Cardiac fibroblast (primary cell): ENCODE measurements at regions not wholly inside any gene's neighbourhood (a gene's known extent, or its start where the extent isn't known, plus 50 kb on each side); places are given as distances from the start of the nearest gene placed in this dataset.

Source experiments
- DNase-seq, 2 donors: peaks; one replicate each; pipeline versions ENCODE4 v3.0.0 to v3.0.0-alpha.2; 2010; ENCODE audit warnings: low read depth in 2 of 2
- H3K4me3 ChIP-seq, 2 donors: replicated peaks in 1 of 2; 1 replicate in 1 of 2; 2 replicates in 1 of 2; pipeline ENCODE4 v1.5.1; 2011; ENCODE audit warnings: low read depth in 2 of 2, low read length in 2 of 2, mild to moderate bottlenecking in 2 of 2, moderate library complexity in 1 of 2
- TF ChIP-seq, protein P1 (sequence below): IDR thresholded peaks from one replicate; pipeline ENCODE4 v1.5.1; 2011; ENCODE audit warnings: low read depth, mild to moderate bottlenecking, low read length, inconsistent platforms

DNA sequence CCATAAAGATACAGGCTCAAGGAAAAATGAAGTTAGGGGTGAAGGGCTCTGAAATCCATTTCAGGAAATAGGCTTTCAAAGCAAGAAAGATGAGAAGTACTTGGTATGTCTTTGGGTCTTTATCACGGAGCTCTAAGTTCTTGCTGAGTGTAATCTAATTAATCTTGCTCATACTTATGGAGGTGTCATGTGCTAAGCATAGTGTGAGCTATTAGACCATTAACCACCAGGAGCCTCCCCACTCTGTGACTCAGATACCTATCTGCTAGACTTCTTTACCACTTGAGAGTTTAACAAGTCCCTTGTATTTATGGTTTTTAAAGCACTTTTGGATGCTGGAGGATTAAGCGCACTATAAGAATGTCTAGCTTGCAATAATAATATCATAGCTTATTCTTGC lies 678.7 kb downstream of the EPHA4 start:
- TF ChIP-seq, protein P1, sequence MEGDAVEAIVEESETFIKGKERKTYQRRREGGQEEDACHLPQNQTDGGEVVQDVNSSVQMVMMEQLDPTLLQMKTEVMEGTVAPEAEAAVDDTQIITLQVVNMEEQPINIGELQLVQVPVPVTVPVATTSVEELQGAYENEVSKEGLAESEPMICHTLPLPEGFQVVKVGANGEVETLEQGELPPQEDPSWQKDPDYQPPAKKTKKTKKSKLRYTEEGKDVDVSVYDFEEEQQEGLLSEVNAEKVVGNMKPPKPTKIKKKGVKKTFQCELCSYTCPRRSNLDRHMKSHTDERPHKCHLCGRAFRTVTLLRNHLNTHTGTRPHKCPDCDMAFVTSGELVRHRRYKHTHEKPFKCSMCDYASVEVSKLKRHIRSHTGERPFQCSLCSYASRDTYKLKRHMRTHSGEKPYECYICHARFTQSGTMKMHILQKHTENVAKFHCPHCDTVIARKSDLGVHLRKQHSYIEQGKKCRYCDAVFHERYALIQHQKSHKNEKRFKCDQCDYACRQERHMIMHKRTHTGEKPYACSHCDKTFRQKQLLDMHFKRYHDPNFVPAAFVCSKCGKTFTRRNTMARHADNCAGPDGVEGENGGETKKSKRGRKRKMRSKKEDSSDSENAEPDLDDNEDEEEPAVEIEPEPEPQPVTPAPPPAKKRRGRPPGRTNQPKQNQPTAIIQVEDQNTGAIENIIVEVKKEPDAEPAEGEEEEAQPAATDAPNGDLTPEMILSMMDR: no peak
- DNase-seq: no peak
- H3K4me3 ChIP-seq: no peak overlapping the region

DNA sequence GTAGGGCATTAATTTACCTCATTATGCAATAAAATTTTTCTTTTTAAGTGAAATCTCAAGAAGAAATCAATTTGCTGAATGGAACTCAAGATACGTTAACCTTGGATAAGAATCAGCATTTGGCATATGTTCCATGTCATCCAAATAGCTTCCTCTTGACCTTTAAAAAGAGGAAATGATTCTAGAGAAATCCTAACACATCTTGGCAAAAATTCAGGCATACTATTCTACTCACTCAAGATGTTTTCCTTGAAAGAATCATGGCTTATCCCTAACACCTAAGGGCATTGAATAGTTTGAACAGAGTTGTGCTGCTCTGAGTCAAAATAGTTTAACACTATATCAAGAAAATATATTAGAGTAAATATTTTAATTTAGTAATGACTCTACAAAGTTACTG lies 678.0 kb downstream of the EPHA4 start:
- no peak for DNase-seq
- no peak overlapping the region for H3K4me3 ChIP-seq
- TF ChIP-seq, protein P1: no peak

DNA sequence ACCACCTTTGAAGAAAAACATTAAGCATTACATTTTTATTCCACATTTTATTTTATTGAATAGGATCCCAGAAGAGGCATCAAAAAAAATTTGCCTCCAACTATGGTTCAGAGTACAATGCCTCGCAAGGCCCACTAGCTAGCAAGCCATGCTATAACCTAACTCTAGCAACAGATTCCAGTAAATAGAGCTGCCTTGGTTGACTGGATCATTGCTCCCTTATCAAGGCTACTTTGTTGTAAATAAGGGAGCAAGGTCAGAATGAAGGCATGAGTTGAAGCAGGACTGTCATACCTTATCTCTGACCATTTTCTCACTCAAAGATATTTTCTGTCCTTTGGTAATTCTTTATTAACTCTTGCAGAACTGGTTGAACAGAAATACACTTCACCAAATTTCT lies 672.6 kb downstream of the EPHA4 start:
- DNase-seq: no peak

DNA sequence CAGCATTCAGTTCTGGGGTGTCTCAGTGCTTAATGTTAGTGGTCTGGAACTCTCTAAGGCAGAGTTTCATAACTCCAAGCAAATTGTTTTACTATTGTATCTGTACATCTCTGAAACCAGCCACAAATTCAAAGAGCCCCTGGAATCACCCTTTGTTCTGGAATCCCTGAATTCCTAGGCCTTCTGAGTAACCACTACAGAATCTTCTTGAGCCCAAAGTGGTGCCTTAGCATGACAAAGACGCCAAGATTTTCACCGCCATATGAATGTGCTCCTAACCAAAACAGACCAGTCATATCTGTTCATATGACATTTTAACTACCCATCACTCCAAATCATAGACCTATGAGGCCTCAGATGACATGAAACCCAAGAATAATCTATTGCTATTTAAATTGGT lies 668.1 kb downstream of the EPHA4 start:
- DNase-seq: no peak
- H3K4me3 ChIP-seq: no peak overlapping the region
- TF ChIP-seq, protein P1: no peak

More for the DNA sequence above, 672.6 kb downstream of the EPHA4 start:
- no peak overlapping the region for H3K4me3 ChIP-seq
- TF ChIP-seq, protein P1: no peak

DNA sequence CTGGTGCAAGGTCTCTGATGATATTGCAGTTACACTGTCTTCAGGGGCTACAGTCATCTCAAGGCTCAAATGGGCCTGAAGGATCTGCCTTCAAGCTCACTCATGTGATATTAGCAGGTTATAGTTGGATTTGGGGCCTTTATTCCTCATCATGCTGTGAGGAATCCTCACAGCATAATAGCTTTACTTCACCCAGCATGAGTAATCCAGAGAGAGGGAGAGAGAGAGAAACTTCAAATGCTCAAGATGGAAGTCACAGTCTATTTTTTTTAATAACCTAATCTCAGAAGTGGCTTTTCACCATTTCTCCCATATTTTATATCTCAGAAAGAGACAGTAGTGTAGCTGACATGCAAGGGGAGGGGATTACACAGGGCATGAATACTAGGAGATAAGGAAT lies 658.7 kb downstream of the EPHA4 start:
- H3K4me3 ChIP-seq: no peak overlapping the region
- no peak for DNase-seq
- TF ChIP-seq, protein P1: no peak

DNA sequence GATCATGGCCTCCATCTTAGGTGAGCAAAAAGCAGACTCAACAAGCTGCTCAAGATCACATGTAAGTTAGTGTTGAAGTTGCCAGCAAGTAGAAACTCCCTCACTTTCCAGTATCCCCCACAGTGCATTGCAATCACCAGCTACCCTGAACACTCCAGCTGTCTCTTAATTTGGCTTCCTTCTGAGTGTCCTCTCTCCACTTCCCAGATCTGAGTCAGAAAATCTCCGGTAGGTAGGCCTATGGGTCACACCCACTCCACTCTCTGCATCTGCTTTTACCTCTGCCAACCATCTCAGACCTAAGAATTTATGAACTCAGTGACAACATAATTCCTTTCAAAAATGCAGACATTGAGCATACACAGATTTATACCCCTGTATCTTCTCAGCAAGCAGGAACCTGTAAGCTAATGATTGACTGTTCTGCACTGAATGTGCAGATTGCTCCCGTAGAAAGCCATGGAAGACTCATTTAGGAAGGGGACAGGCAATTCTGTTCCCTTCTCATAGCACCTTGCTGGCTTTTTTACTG lies 656.9 kb downstream of the EPHA4 start:
- no peak overlapping the region for H3K4me3 ChIP-seq
- no peak for DNase-seq
- TF ChIP-seq, protein P1: no peak

DNA sequence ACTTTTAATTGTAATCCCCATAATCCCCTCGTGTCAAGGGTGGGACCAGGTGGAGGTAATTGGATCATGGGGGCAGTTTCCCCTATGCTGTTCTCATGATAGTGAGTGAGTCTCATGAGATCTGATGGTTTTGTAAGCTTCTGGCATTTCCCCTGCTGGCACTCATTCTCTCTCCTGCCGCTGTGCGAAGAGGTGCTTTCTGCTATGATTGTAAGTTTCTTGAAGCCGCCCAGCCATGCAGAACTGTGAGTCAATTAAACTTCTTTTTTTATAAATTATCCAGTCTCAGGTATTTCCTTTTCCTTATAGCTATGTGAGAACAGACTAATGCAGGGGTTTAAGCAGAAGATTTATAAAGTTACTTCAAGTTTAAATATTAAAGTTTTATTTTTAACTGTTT lies 655.2 kb downstream of the EPHA4 start:
- no peak for DNase-seq
- TF ChIP-seq, protein P1: no peak
- no peak overlapping the region for H3K4me3 ChIP-seq
